Hematopoietic multipotent progenitor cell treated with erythropoietin and hydrocortisone succinate and interleukin-3 and kit ligand, for 17 days (in vitro differentiated cells): ENCODE measurements at regions not wholly inside any gene's neighbourhood (a gene's known extent, or its start where the extent isn't known, plus 50 kb on each side); places are given as distances from the start of the nearest gene placed in this dataset.
"Not testable (repeated sequence)": the region's sequence is repeated elsewhere in the genome, so short reads cannot be mapped to it uniquely, and the experiment has no call there.

Experiments
- DNase-seq: peaks from one replicate; pipeline ENCODE4 v3.0.0-alpha.2; 2015; ENCODE audit warnings: low spot score

DNA sequence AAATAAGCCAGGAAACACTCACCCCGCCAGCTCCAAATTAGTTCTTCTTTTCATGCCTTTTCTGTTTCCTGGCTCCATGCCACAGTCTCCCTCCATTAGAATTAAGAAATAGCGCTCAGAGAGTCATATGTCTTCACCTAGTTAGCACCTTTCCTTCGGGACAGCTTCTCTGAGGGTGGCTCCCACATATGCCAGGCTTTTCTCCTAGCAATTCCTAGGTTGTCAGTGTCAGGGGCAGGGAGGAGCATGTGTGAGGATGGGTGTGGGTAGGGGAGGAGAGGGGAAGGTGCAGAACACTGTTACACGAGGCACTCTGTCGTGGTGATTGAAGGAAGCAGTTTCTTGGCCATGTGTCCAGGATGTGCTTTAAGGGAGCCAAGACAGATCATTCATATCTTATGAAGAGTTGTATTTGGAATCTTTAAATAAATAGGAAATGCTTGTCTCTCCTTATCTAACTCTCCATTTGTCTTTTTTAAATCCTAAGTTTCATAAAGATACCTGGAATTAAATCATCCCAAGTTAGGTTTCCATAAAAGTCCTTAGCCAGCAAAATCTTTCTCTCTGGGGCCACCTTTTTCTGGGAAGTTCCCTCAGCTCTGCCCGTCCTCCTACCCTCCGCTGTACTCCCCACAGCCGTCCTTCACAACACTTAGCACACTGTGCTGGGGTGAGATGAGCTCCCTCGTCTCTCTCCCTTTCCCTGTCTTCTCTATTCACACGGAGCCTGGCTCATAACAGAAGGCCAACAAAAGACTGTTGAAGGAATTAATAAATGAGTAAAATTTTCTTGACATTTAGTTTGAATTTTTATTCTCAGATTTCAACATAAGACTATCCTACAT, 361.0 kb downstream of the CD83 start:
- peak; percentile 9 for DNase-seq

DNA sequence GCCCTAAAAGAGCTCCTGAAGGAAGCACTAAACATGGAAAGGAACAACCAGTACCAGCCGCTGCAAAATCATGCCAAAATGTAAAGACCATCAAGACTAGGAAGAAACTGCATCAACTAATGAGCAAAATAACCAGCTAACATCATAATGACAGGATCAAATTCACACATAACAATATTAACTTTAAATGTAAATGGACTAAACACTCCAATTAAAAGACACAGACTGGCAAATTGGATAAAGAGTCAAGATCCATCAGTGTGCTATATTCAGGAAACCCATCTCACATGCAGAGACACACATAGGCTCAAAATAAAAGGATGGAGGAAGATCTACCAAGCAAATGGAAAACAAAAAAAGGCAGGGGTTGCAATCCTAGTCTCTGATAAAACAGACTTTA, 364.4 kb downstream of the CD83 start:
- not testable (repeated sequence) for DNase-seq

DNA sequence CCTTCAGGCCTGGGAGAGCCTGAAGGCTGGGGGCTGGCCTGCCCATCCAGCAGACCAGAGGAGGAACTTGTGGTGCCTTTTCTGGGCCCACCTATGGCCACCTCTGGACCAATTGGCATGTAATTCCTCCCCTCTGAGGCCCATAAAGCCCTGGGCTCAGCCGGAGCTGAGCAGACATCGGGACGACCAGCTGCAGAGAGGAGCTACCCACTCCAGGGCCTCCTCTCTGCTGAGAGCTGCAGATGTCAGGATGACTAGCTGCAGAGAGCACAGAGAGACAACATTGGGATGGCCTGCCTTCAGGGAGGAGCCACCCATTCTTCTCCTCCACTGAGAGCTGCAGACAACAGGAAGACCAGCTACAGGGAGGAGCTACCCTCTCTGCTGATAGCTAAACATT, 370.1 kb downstream of the CD83 start:
- no peak for DNase-seq

DNA sequence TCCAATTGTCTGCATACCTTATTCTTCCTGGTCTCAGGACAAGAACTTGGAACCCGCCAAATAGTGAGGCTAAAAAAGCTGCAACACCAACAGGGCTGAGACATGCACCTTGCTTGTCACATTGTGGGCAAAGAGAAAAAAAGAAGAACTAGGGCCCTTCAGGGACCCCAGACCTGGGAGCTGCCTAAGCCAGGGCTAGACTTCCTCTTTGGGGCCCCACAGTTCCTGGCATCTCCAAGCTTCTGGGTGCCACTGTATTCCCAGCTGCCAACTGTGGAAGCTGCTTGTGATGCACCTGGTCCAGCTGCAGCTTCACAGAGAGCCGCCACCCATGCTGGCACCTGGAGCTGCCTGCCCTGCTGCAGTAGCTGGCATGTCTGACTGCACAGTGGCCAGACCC, 370.6 kb downstream of the CD83 start:
- no peak for DNase-seq

DNA sequence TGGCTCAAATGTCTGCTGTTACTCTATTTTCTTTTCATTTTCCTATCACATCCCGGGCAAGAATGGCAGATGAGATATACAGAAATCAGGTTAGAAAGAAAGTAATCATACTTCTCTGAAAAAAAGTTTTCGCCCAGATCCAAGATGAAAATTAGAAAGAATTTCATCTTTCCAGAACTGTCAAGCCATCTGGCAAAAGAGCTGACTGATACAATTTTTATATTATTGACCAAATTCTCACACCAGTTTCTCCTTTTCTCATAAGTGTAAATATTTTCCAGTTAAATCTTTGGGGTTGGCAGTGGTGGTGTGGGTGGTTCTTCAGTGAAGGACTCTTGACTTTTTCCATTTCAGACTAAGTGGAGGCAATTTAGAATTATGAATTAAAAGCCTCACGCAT, 371.9 kb downstream of the CD83 start:
- no peak for DNase-seq

DNA sequence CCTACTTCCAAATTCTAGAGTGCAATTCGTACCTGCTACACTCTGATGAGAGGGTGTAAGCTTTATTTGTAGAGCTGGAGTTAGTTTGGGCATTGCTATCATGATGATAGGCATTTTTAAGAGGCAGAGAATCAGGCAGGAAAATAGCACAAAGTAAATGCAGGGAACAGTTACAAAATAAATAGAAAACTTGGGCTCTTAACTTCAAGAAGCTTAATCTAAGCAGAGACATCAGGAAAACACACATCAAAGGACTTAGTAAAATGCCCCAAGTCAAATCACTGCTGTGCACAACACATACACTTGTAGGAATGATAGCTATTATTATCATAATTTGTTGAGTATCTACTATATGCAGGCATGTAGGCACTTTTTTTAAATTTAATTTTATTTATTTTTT, 381.2 kb downstream of the CD83 start:
- no peak for DNase-seq

DNA sequence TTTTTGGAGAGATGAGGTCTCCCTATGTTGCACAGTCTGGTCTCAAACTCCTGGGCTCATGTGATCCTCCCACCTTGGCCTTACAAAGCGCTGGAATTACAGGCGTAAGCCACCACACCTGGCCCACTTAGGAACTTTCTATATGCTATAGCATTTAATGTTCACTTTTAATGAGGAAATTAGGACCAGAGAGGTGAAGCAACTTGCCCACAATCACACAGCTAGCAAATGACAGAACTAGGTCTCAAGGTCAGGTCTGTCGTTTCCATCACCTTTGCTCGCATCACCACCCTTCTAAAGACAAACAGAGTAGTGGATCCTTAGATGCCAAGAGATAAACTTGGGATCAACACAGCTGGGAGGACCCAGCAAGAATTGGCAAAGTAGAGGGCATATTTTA, 381.7 kb downstream of the CD83 start:
- no peak for DNase-seq

DNA sequence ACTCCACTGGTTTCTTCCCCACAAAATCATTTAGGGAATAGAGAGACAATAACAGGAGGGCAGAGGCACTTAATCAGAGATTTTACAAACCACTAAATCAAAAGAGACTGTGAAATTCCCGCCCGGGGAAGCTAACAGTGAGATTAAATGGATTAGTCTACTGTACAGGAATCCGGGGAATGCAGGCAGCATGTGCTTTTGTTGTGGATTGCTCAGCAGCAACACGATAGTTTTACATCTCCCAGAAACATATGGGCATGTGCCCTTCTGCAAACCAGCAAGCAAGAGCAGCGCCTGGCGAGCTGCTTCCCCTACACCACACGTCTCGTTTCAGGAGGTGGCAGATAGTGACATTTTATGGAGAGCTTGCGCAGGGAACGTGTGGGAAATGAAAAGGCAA, 382.3 kb downstream of the CD83 start:
- DNase-seq: no peak

DNA sequence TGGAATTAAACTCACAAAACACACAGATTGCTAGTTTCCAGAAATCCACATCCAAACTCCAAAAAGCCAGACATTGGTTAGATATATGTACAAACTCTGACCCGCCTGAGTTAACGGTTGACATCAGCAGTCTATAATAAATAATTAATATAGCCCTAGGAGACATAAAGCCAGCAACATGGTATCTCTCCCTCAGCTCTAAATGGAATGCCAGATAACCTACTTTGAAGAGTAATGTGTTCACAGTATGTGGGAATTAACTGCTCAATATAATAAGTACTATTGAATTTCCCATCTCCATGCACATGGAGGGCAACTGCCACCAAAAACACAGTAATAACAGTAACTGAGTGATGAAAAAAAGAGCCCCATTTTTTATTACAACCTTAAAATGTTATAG, 383.2 kb downstream of the CD83 start:
- no peak for DNase-seq

DNA sequence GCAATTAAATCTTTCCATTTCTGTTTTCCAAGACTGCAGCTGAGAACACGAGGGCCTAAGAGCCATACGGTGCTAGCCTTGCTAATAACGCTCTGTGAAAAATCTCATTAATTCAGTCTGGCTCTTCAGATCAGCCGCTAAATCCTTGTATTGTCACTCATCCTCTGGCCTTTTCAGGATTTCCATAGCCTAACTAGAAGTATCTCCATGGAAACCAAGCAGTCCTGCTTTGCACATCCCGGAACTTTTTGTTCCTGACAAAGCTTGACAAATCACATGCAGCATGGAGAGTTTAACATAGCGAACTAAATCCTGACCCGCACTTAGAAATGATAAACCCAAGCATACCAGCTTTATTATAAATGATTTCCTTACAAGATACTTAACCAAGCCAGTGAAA, 383.7 kb downstream of the CD83 start:
- no peak for DNase-seq

DNA sequence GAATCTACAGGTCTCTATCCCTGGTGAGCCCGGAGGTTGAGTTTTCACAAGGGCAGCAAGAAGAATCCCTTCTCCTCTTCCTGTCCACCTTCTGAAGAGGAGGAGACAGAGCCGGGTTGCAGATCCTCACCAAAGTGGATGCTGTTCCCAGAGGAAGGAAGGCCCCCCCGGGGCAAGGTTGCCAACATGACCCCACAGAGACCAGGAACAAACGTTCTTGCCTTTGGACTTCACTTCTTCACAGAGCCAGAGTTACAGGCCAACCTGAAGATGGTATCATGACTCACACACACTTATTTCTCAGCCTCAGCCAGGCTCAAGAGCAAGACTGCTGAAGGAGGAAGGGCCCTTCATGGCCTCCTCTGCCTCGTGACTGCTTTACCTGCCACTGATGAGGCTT, 384.3 kb downstream of the CD83 start:
- DNase-seq: no peak

DNA sequence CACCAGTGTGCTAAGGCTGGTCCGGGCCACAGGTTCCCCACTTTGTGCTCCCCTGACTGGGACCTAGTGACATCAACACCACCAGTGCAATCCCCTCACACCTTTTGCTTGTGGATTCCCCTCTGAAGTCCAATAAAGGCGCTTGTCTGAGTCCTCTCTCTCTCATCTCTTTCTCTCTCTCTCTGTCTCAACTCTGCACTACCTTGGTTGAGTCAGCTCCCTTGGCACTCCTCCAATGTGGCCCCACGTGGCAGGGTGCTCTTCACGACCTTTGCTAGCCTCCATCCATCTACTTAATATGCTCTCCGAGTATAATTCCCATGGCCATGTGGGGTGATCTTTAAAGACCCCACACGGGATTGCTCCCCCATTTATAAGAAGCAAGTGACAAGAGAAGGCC, 385.0 kb downstream of the CD83 start:
- peak; percentile 36 for DNase-seq

DNA sequence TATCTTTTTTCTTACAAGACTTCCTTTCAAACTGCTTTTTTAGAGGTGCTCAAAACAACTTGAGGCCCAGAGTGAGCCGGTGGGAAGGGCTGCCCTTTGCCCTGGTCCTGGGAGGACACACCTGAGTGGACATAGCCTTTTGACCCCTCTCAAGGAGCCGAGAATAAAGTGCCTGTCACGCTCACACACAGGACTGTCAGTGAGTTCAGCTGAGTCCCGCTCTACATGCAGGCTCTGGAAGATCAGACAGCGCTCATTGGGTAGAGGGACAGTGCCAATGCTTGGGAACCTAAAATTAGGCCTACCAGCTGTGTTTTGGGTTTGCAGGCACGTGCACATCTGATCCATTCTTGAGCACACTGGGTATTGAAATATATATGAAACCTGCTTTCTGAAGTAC, 387.8 kb downstream of the CD83 start:
- no peak for DNase-seq

DNA sequence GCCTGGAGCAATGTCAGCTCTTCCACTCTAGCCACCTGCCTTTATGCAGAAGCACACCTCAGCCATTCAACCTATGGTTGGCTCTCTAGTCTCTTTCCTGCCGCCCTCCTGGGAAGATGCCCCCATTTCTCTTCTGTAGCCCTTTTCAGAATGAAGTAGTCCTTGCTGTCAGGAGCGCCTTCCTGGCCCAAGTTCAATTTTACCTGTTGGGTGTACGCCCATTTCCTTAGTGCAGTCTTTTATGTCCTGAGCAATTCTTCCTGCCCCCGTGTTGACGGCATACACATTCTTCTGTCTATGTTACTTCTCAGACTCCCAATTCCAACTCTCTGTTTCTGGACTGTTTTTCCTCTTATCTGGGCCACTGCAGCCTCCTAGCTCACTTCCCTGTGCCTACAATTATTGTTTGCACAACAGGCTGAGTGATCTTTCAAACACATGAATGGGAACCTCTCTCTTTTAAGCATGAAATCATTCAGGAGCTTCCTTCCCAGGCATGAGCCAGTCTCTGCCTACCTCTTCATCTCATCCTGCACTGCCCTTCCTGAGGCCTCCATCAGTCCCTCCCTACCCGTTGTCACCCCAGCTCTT, 389.2 kb downstream of the CD83 start:
- DNase-seq: no peak

DNA sequence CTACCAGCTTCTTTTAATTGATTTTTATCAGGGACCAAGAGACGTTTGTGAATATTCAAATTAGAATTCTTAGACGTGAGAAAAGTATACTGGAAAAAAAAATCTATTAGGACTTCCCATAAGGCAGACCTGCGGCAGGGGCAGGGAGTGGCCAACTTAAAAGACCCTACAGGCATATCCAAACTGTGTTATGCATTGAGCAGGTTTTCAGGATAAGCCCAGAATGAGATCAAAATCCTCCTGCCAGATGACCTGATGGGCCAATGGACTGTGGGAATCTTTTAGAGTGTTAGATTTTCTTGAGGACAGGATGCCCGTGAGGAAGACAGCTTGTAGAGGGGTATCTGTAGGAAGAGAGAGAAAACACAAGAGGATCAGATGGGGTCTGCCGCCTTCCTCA, 391.5 kb downstream of the CD83 start:
- no peak for DNase-seq

DNA sequence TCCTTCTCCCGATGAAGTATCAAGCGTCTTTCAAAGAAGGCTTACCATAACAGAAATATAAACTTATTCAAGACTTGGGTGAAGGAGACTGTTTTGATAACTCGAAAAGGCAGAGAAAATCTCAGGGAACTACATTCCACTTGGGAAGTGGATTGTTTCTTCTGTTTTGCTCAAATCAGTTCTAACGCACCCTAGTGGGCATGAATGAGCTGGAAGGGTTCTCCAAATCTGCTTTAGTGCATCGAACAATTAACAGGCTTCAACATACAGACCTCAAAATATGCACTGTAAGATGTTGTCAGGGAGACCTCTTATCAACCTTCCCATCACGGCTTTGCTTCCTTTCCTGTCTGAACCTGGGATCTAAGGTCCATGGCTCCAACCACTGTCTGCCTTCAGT, 392.5 kb downstream of the CD83 start:
- peak; percentile 15 for DNase-seq

DNA sequence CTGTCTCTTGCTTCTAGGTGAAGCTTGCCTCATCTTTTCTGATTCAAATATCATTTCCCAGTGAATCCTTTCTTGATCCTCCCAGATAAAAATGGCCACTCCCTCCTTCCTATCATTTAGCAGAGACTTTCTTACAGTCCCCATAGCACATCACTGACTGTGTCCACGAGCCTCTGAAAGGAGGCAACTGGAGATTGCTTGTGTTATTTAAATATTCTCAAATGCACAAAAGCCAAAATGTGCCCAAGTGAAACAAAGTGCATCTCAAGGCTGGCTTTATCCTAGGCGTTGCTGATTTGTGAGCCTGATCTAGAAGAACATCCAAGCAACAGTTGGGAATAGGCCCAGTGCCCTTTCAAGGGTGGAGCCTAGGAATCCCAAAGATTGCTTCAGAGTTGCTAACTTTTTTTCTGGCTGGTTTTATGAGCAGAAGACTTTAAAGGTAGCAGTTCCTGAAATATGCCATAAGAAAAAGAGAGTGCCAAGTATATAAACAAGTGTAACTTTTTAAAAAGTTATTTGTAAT, 393.6 kb downstream of the CD83 start:
- DNase-seq: no peak

DNA sequence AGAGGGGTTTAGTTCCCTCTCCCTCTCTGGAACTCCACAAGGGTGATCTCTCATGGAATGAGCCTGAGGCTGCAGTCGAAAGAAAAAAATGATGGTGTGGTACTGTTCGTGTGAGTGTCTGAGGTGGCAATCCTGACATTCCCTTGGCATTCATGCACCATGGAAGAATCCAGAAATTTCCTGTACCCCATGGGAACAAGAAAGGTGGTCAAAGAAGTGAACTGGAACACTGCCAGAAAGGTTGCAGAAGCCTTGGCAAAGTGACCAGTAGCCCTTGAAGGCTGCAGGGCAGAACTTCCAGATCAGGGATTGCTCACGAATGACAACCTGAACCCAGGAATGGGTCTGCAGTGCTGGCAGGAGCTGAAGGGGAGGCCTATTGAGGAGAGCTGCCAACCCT, 394.7 kb downstream of the CD83 start:
- no peak for DNase-seq

DNA sequence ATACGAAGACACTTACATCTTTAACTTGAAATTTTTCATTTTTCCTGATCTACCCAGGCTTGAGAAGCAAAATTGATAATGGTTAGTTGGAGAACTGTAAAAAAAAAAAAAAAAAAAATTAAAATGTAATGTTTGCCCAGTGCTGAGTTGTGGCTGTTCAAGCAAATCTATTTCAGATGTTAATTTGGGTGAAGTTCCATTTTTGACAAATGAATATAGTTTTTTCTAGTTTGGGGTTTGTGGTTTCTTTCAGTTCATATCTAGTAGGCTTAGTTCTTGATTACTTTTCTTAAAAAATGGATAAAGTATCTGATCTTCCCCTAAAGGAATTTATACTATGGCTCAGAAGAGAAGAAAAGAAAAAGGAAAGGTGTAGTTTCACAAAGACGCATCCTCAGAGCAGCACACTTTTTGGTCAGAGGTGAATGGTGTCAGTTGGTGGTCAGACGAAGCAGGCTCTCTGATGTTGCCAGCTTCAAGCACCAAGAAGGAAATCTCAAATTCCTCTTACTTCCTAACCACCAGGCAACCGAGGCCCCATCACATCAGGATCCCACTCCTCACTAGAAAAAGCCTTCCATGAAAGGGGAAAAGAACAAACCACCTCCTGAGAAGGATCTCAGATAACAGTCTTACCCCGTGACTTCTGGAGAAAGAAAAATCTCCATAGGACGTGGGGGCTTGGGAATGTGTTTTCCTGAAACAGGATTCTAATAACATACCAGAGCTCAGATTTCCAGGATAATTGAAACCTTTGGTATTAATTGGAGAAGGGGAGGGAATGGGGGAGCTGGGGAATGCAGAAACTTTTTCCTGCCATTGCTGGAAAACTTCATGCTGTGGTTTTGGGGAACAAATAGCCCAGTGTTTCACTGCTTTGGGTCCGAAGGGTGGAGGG, 396.2 kb downstream of the CD83 start:
- no peak for DNase-seq

DNA sequence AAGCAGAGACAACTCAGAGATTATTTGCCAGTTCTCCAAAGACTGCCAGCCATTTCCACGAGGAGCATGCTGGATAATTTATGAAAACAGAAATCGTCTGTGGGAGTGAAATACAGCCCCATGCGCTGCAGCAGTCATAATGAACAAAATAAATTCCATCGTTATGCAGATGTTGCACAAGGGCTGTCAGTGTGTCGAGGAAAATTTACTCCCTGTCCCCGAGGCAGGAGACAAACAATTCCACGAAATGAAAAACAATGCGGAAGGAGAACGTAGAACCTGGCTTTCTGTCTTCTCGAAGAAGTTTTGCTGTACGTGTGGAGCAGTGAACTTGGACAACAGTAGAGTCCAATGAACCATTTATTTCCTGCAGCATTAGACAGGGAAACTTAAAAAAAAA, 399.4 kb downstream of the CD83 start:
- DNase-seq: no peak

DNA sequence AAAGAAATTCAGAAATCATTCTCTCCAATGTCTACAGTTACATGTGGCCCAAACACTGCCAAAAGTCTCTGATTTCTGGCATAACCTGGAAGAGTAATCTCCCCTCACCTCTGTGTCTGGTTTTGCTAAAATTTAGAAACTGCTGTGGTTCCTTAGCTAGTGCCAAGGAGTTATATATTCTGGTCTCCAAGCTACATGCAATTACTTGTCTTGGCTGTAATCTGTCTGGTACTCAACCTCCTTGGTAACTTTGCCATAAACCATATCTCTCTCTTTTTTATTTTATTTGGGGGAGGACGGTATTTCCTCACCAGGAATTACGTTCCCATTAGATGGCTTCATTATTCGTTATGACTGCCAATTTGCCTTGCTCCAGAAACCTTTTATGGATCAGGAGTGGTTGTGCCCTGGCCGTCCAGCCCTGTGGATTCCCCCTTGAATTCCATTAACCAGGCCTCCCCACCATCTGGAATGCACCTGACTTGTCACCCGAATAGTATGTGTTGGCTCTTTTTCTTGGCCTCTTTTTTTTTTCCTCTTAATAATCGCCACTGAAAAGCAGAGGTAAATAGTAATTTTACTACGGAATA, 400.0 kb downstream of the CD83 start:
- no peak for DNase-seq

DNA sequence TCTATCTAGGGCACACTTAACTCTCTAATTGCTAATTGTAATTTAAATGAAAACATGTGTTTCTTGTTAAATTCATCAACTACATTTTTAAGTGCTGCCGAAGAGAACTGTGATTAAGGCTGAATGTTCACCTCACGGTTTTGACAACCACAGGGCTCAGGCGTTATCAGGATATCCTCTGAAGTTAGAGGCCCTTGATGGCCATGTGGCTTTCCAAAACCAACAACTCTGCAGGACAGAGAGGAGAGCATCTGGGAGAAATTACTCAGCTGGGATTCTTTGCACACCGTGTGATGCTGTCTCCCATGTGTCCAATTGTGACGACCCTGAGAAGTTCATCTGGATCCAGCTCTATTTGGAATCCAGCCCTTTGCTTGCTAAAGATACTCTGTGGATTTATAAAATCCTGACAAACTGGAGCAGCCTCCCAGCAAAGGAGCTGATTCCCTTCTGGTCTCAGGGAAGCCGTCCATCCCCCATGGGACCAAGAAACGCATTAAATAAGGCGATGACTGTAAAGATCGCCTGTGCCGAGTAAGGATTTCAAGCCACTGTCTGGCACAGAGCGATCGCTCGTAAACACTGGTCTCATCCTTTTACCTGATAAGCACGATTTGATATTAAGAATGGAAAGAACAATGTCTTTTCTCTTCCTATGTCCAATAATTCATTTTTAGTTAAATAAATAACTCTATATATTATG, 401.1 kb downstream of the CD83 start:
- no peak for DNase-seq
